Osteocyte (in vitro differentiated cells): ENCODE measurements at regions not wholly inside any gene's neighbourhood (a gene's known extent, or its start where the extent isn't known, plus 50 kb on each side); places are given as distances from the start of the nearest gene placed in this dataset.

Source experiments
- DNase-seq: peaks from one replicate; pipeline ENCODE4 v3.0.0; 2021; ENCODE audit warnings: mixed read lengths; ENCODE audit not compliant: unreplicated experiment; ENCODE audit errors: extremely low spot score
- H3K27ac Mint-ChIP-seq: one replicate; pipeline ENCODE4 v1.8.0; 2021; ENCODE audit warnings: mild to moderate bottlenecking, mixed read lengths; ENCODE audit not compliant: unreplicated experiment
- H3K27me3 Mint-ChIP-seq: one replicate; pipeline ENCODE4 v1.8.0; 2021; ENCODE audit warnings: mixed read lengths; ENCODE audit not compliant: unreplicated experiment
- H3K36me3 Mint-ChIP-seq: one replicate; pipeline ENCODE4 v1.8.0; 2021; ENCODE audit warnings: mixed read lengths; ENCODE audit not compliant: unreplicated experiment
- H3K4me1 Mint-ChIP-seq: one replicate; pipeline ENCODE4 v1.8.0; 2021; ENCODE audit warnings: mixed read lengths; ENCODE audit not compliant: unreplicated experiment
- H3K4me3 Mint-ChIP-seq: one replicate; pipeline ENCODE4 v1.8.0; 2021; ENCODE audit warnings: mild to moderate bottlenecking, moderate library complexity, mixed read lengths; ENCODE audit not compliant: unreplicated experiment
- H3K9me3 Mint-ChIP-seq: one replicate; pipeline ENCODE4 v1.8.0; 2021; ENCODE audit warnings: mixed read lengths; ENCODE audit not compliant: unreplicated experiment
- CTCF ChIP-seq: fragments of 200-600 bp; sonication (generic); IDR thresholded peaks from 2 replicates; pipeline ENCODE4 v1.5.0; 2021; ENCODE audit warnings: antibody characterized with exemption, mild to moderate bottlenecking, moderate library complexity

- no peak overlapping the region for H3K4me3 Mint-ChIP-seq
- peak; percentile 75 for DNase-seq
- no peak overlapping the region for H3K27ac Mint-ChIP-seq
- no peak for TF ChIP-seq CTCF
- no peaks in the 10 kb centered on the region for H3K4me1 Mint-ChIP-seq
- no peaks in the 10 kb centered on the region for H3K36me3 Mint-ChIP-seq
- H3K27me3 Mint-ChIP-seq: no peaks in the 10 kb centered on the region
- peaks cover 33% of the 10 kb centered on the region for H3K9me3 Mint-ChIP-seq
Measured at GRCh38 chr2:129737660-129738527, 241.6 kb upstream of the RAB6C start.

- no peaks in the 10 kb centered on the region for H3K4me1 Mint-ChIP-seq
- TF ChIP-seq CTCF: no peak
- H3K36me3 Mint-ChIP-seq: no peaks in the 10 kb centered on the region
- peak; percentile 79 for DNase-seq
- no peak overlapping the region for H3K4me3 Mint-ChIP-seq
- H3K27ac Mint-ChIP-seq: no peak overlapping the region
- H3K27me3 Mint-ChIP-seq: no peaks in the 10 kb centered on the region
- H3K9me3 Mint-ChIP-seq: peaks cover 38% of the 10 kb centered on the region
Measured at GRCh38 chr2:129738799-129739198, 240.7 kb upstream of the RAB6C start.

- H3K36me3 Mint-ChIP-seq: no peaks in the 10 kb centered on the region
- H3K4me3 Mint-ChIP-seq: no peak overlapping the region
- DNase-seq: no peak
- no peak overlapping the region for H3K27ac Mint-ChIP-seq
- no peak for TF ChIP-seq CTCF
- no peaks in the 10 kb centered on the region for H3K27me3 Mint-ChIP-seq
- peaks cover 39% of the 10 kb centered on the region for H3K9me3 Mint-ChIP-seq
- no peaks in the 10 kb centered on the region for H3K4me1 Mint-ChIP-seq
Measured at GRCh38 chr2:129740504-129740903, 239.0 kb upstream of the RAB6C start.

GRCh38 chr2:129741165-129741564 is 238.3 kb upstream of the RAB6C start:
- no peaks in the 10 kb centered on the region for H3K4me1 Mint-ChIP-seq

More at GRCh38 chr2:129741165-129741564, 238.3 kb upstream of the RAB6C start:
- no peak for DNase-seq
- H3K27me3 Mint-ChIP-seq: no peaks in the 10 kb centered on the region
- no peak for TF ChIP-seq CTCF
- H3K27ac Mint-ChIP-seq: no peak overlapping the region
- peaks cover 43% of the 10 kb centered on the region for H3K9me3 Mint-ChIP-seq
- no peak overlapping the region for H3K4me3 Mint-ChIP-seq
- no peaks in the 10 kb centered on the region for H3K36me3 Mint-ChIP-seq
